ENCODE measurements at regions not wholly inside any gene's neighbourhood (a gene's known extent, or its start where the extent isn't known, plus 50 kb on each side); places are given as distances from the start of the nearest gene placed in this dataset.
A peak's percentile ranks its signal among the peaks of the same experiment; 100 is the strongest.

- H3K27ac ChIP-seq: peak overlapping the region in 2 of 21 experiments; percentile 7 to 10
- no peak overlapping the region for H3K4me3 ChIP-seq
These were observed 298.3 kb downstream of the CSNK1G3 start for GRCh38 chr5:123810253-123810652.

DNA sequence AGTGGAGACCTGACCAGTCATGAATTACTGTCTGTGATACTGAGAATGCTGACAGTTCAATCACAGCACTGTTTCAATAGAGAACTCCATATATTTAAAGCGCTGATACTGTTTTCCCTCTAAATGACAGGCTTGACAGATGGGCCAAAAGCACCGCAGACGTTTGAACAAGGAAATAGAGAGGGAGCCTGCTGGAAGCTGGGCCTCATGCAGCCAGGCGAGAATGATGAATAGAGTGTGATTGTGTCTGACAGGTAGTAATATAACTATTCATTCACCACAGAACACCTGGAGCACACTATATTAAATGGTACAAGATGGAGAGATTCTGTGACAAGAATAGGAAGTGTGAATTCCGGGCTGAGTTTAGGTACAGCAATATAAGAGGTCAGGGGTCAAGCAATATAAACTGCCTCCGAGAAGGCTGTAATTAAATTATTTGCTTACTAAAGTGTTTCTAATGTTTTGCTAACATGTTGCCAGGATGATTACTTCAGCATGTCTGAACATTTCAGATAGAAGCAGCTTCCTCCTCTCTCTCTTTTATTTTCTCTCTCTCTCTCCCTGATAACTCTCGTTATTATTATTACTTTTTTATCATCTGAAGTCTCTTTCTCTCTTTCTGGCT is 297.7 kb downstream of the CSNK1G3 start:
- Histone ChIP-seq H3K4me3 (no peak overlapping the region), H3K27ac (peak overlapping the region in 2 of 21 experiments; percentile 7 to 10)

DNA sequence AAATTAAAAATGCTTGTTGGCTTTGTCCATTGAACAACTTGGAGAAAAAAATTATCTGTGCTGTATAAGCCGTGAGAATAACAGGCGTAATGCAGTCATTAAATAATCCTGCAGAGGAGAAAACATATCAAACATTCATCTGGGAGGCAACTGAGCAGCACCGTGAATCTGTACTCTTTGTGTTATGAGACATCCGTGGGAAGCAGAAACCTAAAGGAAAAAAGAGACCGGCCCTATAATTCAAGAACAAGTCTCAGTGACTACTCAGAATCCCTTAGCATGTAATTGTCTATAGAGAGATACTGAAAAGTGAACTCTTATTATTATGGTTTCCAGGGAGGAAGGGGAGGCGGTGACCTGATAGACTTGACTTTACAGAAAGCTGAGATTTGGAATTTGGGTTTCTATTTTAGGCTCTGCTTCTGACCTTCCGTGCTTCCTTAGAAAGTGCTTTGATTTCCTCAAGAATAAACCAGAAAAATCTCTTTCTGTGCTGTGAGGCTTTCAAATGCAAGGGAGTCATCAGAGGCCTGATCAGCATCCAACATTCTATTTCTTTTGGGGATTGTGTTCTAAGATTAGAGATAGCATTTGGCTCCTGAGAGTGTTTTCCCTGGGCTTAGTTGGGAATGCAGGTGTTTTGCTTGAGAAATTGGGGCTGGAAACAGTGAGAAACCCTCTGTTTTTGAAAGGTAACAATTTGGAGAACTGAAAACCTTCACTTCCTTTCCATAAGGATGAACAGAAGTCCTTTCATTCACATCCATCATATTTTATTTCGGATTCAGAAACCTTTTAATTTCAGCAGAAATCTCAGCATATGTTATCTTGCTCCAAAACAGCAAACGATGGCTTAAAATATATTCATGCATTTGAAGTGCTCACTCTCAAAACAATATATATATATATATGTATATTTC is 296.7 kb downstream of the CSNK1G3 start:
- Histone ChIP-seq H3K27ac (no peak overlapping the region), H3K4me3 (no peak overlapping the region)

- Histone ChIP-seq H3K4me3 (no peak overlapping the region), H3K27ac (peak overlapping the region in 1 of 21 experiments; percentile 16)
These were observed 295.4 kb downstream of the CSNK1G3 start for GRCh38 chr5:123807177-123807945.

DNA sequence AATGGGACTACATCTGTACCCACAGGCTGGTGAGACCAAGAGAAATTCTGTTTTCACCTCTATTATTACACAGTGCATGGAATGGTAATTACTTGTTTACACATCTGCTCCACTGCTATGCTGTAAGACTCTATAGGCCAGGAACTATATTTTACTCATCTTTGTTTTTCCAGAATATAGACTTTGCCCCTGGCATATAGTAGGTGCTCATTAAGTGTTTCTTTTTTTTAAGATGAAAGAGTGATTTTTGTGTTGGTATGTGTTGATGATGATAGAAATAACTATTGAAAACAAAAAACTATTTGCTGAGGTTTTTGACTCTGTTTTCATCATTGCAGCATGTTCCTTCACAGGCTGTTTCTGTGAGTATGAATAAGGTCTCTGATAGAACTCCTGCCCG is 294.7 kb downstream of the CSNK1G3 start:
- peak overlapping the region in 1 of 21 experiments; percentile 16 for H3K27ac ChIP-seq
- no peak overlapping the region for H3K4me3 ChIP-seq

- H3K4me3 ChIP-seq: no peak overlapping the region
- no peak overlapping the region for H3K27ac ChIP-seq
These were observed 293.3 kb downstream of the CSNK1G3 start for GRCh38 chr5:123805300-123805699.

- Histone ChIP-seq H3K4me3 (no peak overlapping the region), H3K27ac (no peak overlapping the region)
These were observed 291.4 kb downstream of the CSNK1G3 start for GRCh38 chr5:123803359-123803758.

GRCh38 chr5:123802298-123802951 is 290.4 kb downstream of the CSNK1G3 start:
- Histone ChIP-seq H3K27ac (no peak overlapping the region), H3K4me3 (no peak overlapping the region)

GRCh38 chr5:123800640-123801039 is 288.7 kb downstream of the CSNK1G3 start:
- Histone ChIP-seq H3K4me3 (no peak overlapping the region), H3K27ac (no peak overlapping the region)

- Histone ChIP-seq H3K27ac (no peak overlapping the region), H3K4me3 (no peak overlapping the region)
These were observed 283.7 kb downstream of the CSNK1G3 start for GRCh38 chr5:123795688-123796087.

- H3K27ac ChIP-seq: no peak overlapping the region
- H3K4me3 ChIP-seq: no peak overlapping the region
These were observed 278.2 kb downstream of the CSNK1G3 start for GRCh38 chr5:123790226-123790625.

DNA sequence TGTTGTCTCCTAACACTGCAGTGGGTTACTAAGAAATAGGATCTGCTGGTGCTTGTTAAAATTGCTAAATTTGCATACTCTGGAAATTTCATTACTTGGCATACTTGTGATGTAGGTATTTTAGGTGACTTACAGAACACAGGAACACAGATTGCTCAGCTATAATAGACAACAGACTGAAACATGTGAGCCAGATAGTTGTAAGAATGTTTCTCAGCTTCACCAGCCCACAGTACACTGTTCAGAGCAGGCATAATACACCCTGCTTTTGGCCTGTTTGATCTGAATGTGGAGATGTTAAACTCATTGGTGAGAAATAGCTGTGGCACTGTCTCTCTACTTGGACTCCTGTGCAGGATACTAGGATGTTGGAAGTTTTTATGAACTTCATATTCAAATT is 275.7 kb downstream of the CSNK1G3 start:
- no peak overlapping the region for H3K4me3 ChIP-seq
- no peak overlapping the region for H3K27ac ChIP-seq

- Histone ChIP-seq H3K27ac (no peak overlapping the region), H3K4me3 (no peak overlapping the region)
These were observed 275.2 kb downstream of the CSNK1G3 start for GRCh38 chr5:123787136-123787535.

GRCh38 chr5:123786411-123786810 is 274.4 kb downstream of the CSNK1G3 start:
- Histone ChIP-seq H3K27ac (no peak overlapping the region), H3K4me3 (no peak overlapping the region)

GRCh38 chr5:123785162-123786071 is 273.4 kb downstream of the CSNK1G3 start:
- H3K4me3 ChIP-seq: no peak overlapping the region
- peak overlapping the region in 2 of 21 experiments; percentile 17 to 21 for H3K27ac ChIP-seq

GRCh38 chr5:123783421-123783820 is 271.4 kb downstream of the CSNK1G3 start:
- Histone ChIP-seq H3K27ac (no peak overlapping the region), H3K4me3 (no peak overlapping the region)

DNA sequence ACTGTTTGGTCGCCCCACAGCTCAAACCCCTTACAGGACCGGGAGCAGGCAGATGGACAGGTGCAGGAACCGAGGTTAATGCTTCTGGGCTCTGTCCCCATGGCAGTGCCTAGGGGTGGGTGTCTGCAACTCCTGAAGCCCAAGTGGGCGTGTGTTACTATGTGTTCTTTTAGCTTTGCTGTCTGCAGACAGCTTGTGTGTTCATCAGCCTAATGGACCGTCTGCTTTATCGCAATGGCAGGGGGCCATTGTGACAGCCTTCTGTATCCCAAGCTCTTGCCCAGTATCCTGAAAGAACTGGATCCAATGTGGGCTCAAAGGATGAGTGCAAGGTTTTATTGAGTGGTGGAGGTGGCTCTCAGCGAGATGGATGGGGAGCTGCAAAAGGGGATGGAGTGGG is 266.7 kb downstream of the CSNK1G3 start:
- H3K27ac ChIP-seq: no peak overlapping the region
- H3K4me3 ChIP-seq: no peak overlapping the region

DNA sequence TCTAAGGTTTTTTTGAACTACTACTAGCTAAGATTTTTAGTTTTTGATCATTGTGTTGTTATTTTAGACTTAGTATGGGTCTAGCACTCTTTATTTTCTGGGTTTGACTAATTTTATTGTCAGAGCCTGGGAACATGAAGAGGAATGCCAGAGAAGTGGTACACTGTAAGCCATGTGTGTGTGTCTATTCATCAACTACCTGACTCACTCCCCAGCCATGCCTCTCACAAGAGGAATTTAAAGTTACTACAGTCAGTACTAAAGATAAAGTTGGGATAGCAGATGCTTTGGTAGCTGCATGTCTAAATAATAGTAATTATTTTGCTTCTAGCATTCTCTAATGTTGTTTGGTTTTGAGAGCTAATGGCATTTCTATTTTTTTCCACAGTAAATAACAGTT is 264.8 kb downstream of the CSNK1G3 start:
- H3K27ac ChIP-seq: no peak overlapping the region
- H3K4me3 ChIP-seq: no peak overlapping the region

- H3K27ac ChIP-seq: no peak overlapping the region
- H3K4me3 ChIP-seq: no peak overlapping the region
These were observed 259.7 kb downstream of the CSNK1G3 start for GRCh38 chr5:123771715-123772114.

Measured in skin epidermis (tissue), 12 donors.